OCI-LY7 (cell line): ENCODE measurements at regions not wholly inside any gene's neighbourhood (a gene's known extent, or its start where the extent isn't known, plus 50 kb on each side); places are given as distances from the start of the nearest gene placed in this dataset.

ENCODE experiments used
- BruUV-seq: library from RNA; stranded (reverse); fragments of 400-500 nt; replicated peaks from 2 replicates; lab custom pipeline; 2021; lab: Mats Ljungman, UMichigan
- CTCF ChIA-PET: fragments of 300-600 bp; sonication (Branson Sonifier 250); formaldehyde crosslinking; loops from one replicate; lab custom pipeline; 2022; ENCODE audit warnings: antibody characterized with exemption; ENCODE audit not compliant: unreplicated experiment; lab: Charles Lee
- POLR2A ChIA-PET: fragments of 300-600 bp; sonication (Branson Sonifier 250); formaldehyde crosslinking; loops from one replicate; lab custom pipeline; 2022; ENCODE audit warnings: antibody characterized with exemption; lab: Charles Lee
- DNase-seq: peaks from one replicate; pipeline ENCODE4 v3.0.0-alpha.2; 2015; ENCODE audit warnings: low spot score
- H2AFZ ChIP-seq: fragments of 200-600 bp; sonication (generic), shearing (Covaris generic); 2 replicates; pipeline ENCODE4 v1.6.1; 2014; ENCODE audit warnings: mild to moderate bottlenecking, antibody characterized with exemption, low read length, moderate library complexity
- H3K27ac ChIP-seq: fragments of 200-600 bp; sonication (generic); 2 replicates; pipeline ENCODE4 v1.5.1; 2014; ENCODE audit warnings: mixed run types, low read depth, mild to moderate bottlenecking, moderate library complexity, low read length, inconsistent platforms; ENCODE audit not compliant: poor library complexity, severe bottlenecking
- H3K36me3 ChIP-seq: fragments of 200-600 bp; sonication (generic); 2 replicates; pipeline ENCODE4 v1.6.1; 2014; ENCODE audit warnings: mild to moderate bottlenecking, antibody characterized with exemption, low read length, moderate library complexity, mixed read lengths; ENCODE audit not compliant: insufficient read depth
- H3K4me1 ChIP-seq: fragments of 200-600 bp; sonication (generic); 2 replicates; pipeline ENCODE4 v1.5.1; 2014; ENCODE audit warnings: mild to moderate bottlenecking, low read length; ENCODE audit not compliant: insufficient read depth, poor library complexity, severe bottlenecking
- H3K4me2 ChIP-seq: fragments of 200-600 bp; sonication (generic); 2 replicates; pipeline ENCODE4 v1.6.1; 2014; ENCODE audit warnings: mild to moderate bottlenecking, low read length
- H3K4me3 ChIP-seq: fragments of 200-600 bp; sonication (generic); 2 replicates; pipeline ENCODE4 v1.5.1; 2014; ENCODE audit warnings: mild to moderate bottlenecking, low read depth, low read length; ENCODE audit not compliant: poor library complexity, severe bottlenecking
- H3K79me2 ChIP-seq: fragments of 200-600 bp; sonication (generic); 2 replicates; pipeline ENCODE4 v1.6.1; 2016; ENCODE audit warnings: low read depth, mild to moderate bottlenecking, low read length, moderate library complexity, mixed read lengths; ENCODE audit not compliant: insufficient read depth
- H3K9me2 ChIP-seq: fragments of 200-600 bp; sonication (generic); 2 replicates; pipeline ENCODE4 v1.6.1; 2016; ENCODE audit warnings: mild to moderate bottlenecking, low read length, mixed read lengths; ENCODE audit not compliant: insufficient read depth
- H3K9me3 ChIP-seq: fragments of 200-600 bp; sonication (generic); 2 replicates; pipeline ENCODE4 v1.6.1; 2014; ENCODE audit warnings: mild to moderate bottlenecking, mixed run types, low read length, mixed read lengths
- H4K20me1 ChIP-seq: fragments of 200-600 bp; sonication (generic); 2 replicates; pipeline ENCODE4 v1.6.1; 2014; ENCODE audit warnings: mild to moderate bottlenecking, antibody characterized with exemption, low read length, moderate library complexity, mixed read lengths; ENCODE audit not compliant: insufficient read depth
- CTCF ChIP-seq: fragments of 200-600 bp; sonication (generic); conservative IDR thresholded peaks from 2 replicates; pipeline ENCODE4 v1.5.1; 2014; ENCODE audit warnings: mild to moderate bottlenecking, antibody characterized with exemption, low read length, moderate library complexity, mixed read lengths
- EZH2phosphoT487 ChIP-seq: fragments of 200-600 bp; sonication (generic); IDR thresholded peaks from 2 replicates; pipeline ENCODE4 v1.6.1; 2018; ENCODE audit warnings: low read depth, borderline replicate concordance, mild to moderate bottlenecking, mixed run types, antibody characterized with exemption, low read length, moderate library complexity, mixed read lengths
- intact Hi-C: fragments of 100-400 bp; cut with micrococcal nuclease; formaldehyde crosslinking; loops from one replicate; pipeline ENCODE4 v1.10.0; 2022; ENCODE audit not compliant: unreplicated experiment

- Histone ChIP-seq H3K4me2 (no peak overlapping the region), H4K20me1 (no peaks in the 10 kb centered on the region), H3K4me1 (no peaks in the 10 kb centered on the region), H3K9me3 (no peaks in the 10 kb centered on the region), H3K4me3 (no peak overlapping the region), H3K79me2 (no peaks in the 10 kb centered on the region), H2AFZ (no peak overlapping the region), H3K9me2 (no peaks in the 10 kb centered on the region; the same call in 1 of the 2 replicates), H3K27ac (no peak overlapping the region), H3K36me3 (no peaks in the 10 kb centered on the region)
- no peak for DNase-seq
- intact Hi-C loops, result no loop called here
- CTCF ChIA-PET, result no interaction called here
- POLR2A ChIA-PET, result interaction anchor here (0.6 kb wide), 2 partner anchors 9 to 300 kb away, joined by 3 read pairs; no protein-coding TSS in a partner anchor
- TF ChIP-seq CTCF (no peak), EZH2phosphoT487 (no peak)
- BruUV-seq, result no TSS peak
Measured at GRCh38 chr6:92126983-92127382, 1292.4 kb downstream of the EPHA7 start.

DNA sequence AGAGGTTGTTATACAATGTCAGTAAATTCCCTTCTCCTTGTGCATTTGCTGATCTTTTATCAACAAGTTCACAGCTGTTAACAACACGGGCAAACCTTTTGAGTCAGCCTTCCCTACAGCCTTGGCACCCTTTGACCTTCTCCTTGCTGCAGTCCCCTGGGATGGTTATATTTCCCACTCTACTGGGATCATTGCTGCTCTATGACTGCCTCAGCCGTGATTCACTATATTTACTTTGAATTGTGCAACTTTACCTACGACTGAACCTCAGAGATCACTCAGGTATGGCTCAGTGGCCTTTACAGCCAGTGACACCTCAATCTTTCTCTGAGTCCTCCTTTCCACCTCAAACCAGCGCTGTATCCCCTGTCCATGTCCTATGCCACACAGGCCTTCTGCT is 1293.3 kb downstream of the EPHA7 start:
- TF ChIP-seq CTCF (no peak), EZH2phosphoT487 (no peak)
- Histone ChIP-seq H3K9me2 (no peaks in the 10 kb centered on the region; the same call in 1 of the 2 replicates), H3K4me2 (no peak overlapping the region), H3K9me3 (no peaks in the 10 kb centered on the region), H3K4me3 (no peak overlapping the region), H2AFZ (no peak overlapping the region), H3K36me3 (no peaks in the 10 kb centered on the region), H3K79me2 (no peaks in the 10 kb centered on the region), H3K4me1 (no peaks in the 10 kb centered on the region), H3K27ac (no peak overlapping the region), H4K20me1 (no peaks in the 10 kb centered on the region)
- BruUV-seq, result no TSS peak
- no peak for DNase-seq
- CTCF ChIA-PET, result no interaction called here
- intact Hi-C loops, result no loop called here
- POLR2A ChIA-PET, result interaction anchor here (0.6 to 0.8 kb wide), 2 partner anchors 648 to 761 kb away, joined by 3 to 4 read pairs; no protein-coding TSS in a partner anchor

DNA sequence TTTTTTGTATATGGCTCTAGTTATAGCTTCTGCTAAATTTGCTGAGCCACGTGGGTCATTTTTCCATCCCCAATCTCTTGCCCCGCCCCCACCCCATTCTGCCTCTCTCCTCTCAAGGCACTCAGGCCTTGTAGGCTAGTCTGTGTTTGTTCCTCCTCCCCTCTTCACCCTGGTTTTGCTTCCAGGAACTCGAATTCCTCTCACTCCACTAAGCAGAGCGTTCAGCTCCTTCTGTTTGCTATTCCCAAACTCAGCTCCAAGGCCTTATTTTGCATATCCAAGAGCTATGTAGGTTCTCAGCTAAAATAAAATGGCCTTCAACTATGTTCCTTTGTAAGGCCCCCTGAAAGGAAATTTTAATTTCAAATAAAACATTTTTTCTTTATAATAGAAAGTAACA is 1293.7 kb downstream of the EPHA7 start:
- TF ChIP-seq CTCF (no peak), EZH2phosphoT487 (no peak)
- Histone ChIP-seq H3K4me2 (no peak overlapping the region), H3K9me3 (no peaks in the 10 kb centered on the region), H4K20me1 (no peaks in the 10 kb centered on the region), H2AFZ (no peak overlapping the region), H3K79me2 (no peaks in the 10 kb centered on the region), H3K4me3 (no peak overlapping the region), H3K27ac (no peak overlapping the region), H3K9me2 (no peaks in the 10 kb centered on the region; the same call in 1 of the 2 replicates), H3K36me3 (no peaks in the 10 kb centered on the region), H3K4me1 (no peaks in the 10 kb centered on the region)
- BruUV-seq, result no TSS peak
- CTCF ChIA-PET, result no interaction called here
- POLR2A ChIA-PET, result interaction anchor here (0.6 to 0.8 kb wide), 3 partner anchors 595 to 760 kb away, joined by 3 to 5 read pairs (median 4); no protein-coding TSS in a partner anchor
- intact Hi-C loops, result no loop called here
- DNase-seq, result no peak
